Central memory CD8-positive, alpha-beta T cell (primary cell): ENCODE measurements at regions not wholly inside any gene's neighbourhood (a gene's known extent, or its start where the extent isn't known, plus 50 kb on each side); places are given as distances from the start of the nearest gene placed in this dataset.

Experiments used
- ATAC-seq: fragments of 150-1000 bp; cut with Tn5 transposase; replicated peaks from 2 replicates; pipeline ENCODE4 v1.10.0; 2022; ENCODE audit warnings: mild to moderate bottlenecking, moderate FRiP score, moderate number of reproducible peaks; ENCODE audit not compliant: poor library complexity, severe bottlenecking; ENCODE audit errors: extremely low read depth
- DNase-seq, 2 donors: peaks; one replicate each; pipeline ENCODE4 v3.0.0; 2021; ENCODE audit warnings: low spot score in 2 of 2
- H3K27ac Mint-ChIP-seq: one replicate; pipeline ENCODE4 v1.8.0; 2022; ENCODE audit warnings: low read depth, mild to moderate bottlenecking, moderate library complexity, mixed read lengths
- H3K27me3 Mint-ChIP-seq: one replicate; pipeline ENCODE4 v1.8.0; 2022; ENCODE audit warnings: mixed read lengths
- H3K36me3 Mint-ChIP-seq: one replicate; pipeline ENCODE4 v1.8.0; 2022; ENCODE audit warnings: mild to moderate bottlenecking, moderate library complexity, mixed read lengths; ENCODE audit not compliant: insufficient read depth
- H3K4me1 Mint-ChIP-seq: one replicate; pipeline ENCODE4 v1.8.0; 2022; ENCODE audit warnings: mixed read lengths
- H3K4me3 Mint-ChIP-seq: one replicate; pipeline ENCODE4 v1.8.0; 2022; ENCODE audit warnings: mild to moderate bottlenecking, moderate library complexity, mixed read lengths
- H3K9me3 Mint-ChIP-seq: one replicate; pipeline ENCODE4 v1.8.0; 2022; ENCODE audit warnings: mixed read lengths

DNA sequence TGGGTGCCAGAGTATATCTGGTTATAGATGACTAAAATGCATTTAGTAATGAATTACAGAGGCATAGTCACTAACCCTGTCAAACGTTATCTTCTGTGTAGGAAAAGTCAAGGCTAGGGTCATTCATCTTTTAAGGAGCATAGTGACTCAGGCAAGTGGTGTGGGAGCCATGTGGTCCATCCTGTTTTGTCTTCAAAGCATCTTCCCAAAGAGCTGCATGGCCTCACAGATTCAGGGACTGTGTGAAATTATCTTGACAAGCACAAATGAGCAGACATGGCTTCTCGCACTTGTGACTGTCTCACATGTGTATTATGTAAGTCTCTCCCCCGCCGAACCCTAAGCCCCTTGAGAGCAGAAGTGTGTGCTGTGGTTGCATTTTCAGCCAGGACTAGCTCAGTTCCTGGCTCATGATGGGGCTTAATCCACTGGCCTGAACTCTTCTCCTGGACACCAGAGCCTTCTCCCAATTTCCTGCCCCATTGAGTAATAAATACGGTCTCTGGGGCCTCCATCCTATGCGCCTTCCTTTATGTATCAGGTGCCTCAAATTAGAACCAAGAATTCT is 769.1 kb downstream of the QKI start:
- Mint-ChIP-seq H3K36me3 (no peaks in the 10 kb centered on the region), H3K27me3 (peaks cover 10% of the 10 kb centered on the region), H3K4me3 (no peak overlapping the region), H3K4me1 (no peaks in the 10 kb centered on the region), H3K27ac (no peak overlapping the region), H3K9me3 (peaks cover 6% of the 10 kb centered on the region)
- ATAC-seq: no peak
- DNase-seq: no peak

- H3K27me3 Mint-ChIP-seq: peaks cover 10% of the 10 kb centered on the region
- H3K4me1 Mint-ChIP-seq: no peaks in the 10 kb centered on the region
- peaks cover 15% of the 10 kb centered on the region for H3K9me3 Mint-ChIP-seq
- DNase-seq: no peak
- no peak overlapping the region for H3K4me3 Mint-ChIP-seq
- no peak overlapping the region for H3K27ac Mint-ChIP-seq
- no peaks in the 10 kb centered on the region for H3K36me3 Mint-ChIP-seq
- ATAC-seq: no peak
Measured at GRCh38 chr6:164178679-164179332, 764.3 kb downstream of the QKI start.

- no peaks in the 10 kb centered on the region for H3K36me3 Mint-ChIP-seq
- no peak for ATAC-seq
- no peaks in the 10 kb centered on the region for H3K4me1 Mint-ChIP-seq
- H3K9me3 Mint-ChIP-seq: no peaks in the 10 kb centered on the region
- no peak overlapping the region for H3K27ac Mint-ChIP-seq
- no peak for DNase-seq
- no peak overlapping the region for H3K4me3 Mint-ChIP-seq
- peaks cover 11% of the 10 kb centered on the region for H3K27me3 Mint-ChIP-seq
Measured at GRCh38 chr6:164169355-164169754, 754.8 kb downstream of the QKI start.

- Mint-ChIP-seq H3K27ac (no peak overlapping the region), H3K9me3 (no peaks in the 10 kb centered on the region), H3K27me3 (peaks cover 11% of the 10 kb centered on the region), H3K4me3 (no peak overlapping the region), H3K4me1 (no peaks in the 10 kb centered on the region), H3K36me3 (no peaks in the 10 kb centered on the region)
- DNase-seq (no peak), ATAC-seq (no peak)
Measured at GRCh38 chr6:164168595-164168994, 754.1 kb downstream of the QKI start.

- Mint-ChIP-seq H3K36me3 (no peaks in the 10 kb centered on the region), H3K27ac (no peak overlapping the region), H3K9me3 (no peaks in the 10 kb centered on the region), H3K4me1 (no peaks in the 10 kb centered on the region), H3K27me3 (peaks cover 11% of the 10 kb centered on the region), H3K4me3 (no peak overlapping the region)
- ATAC-seq (no peak), DNase-seq (no peak)
Measured at GRCh38 chr6:164167873-164168405, 753.4 kb downstream of the QKI start.

GRCh38 chr6:164166996-164167395 is 752.5 kb downstream of the QKI start:
- H3K4me3 Mint-ChIP-seq: no peak overlapping the region
- H3K36me3 Mint-ChIP-seq: no peaks in the 10 kb centered on the region
- no peaks in the 10 kb centered on the region for H3K9me3 Mint-ChIP-seq
- no peak for DNase-seq
- no peak overlapping the region for H3K27ac Mint-ChIP-seq
- no peak for ATAC-seq
- H3K4me1 Mint-ChIP-seq: no peaks in the 10 kb centered on the region
- H3K27me3 Mint-ChIP-seq: peaks cover 11% of the 10 kb centered on the region

GRCh38 chr6:164166515-164166914 is 752.0 kb downstream of the QKI start:
- Mint-ChIP-seq H3K36me3 (no peaks in the 10 kb centered on the region), H3K4me3 (no peak overlapping the region), H3K4me1 (no peaks in the 10 kb centered on the region), H3K27ac (no peak overlapping the region), H3K27me3 (peaks cover 11% of the 10 kb centered on the region), H3K9me3 (no peaks in the 10 kb centered on the region)
- DNase-seq (no peak), ATAC-seq (no peak)

- Mint-ChIP-seq H3K4me3 (no peak overlapping the region), H3K4me1 (no peaks in the 10 kb centered on the region)
- no peak for ATAC-seq
Measured at GRCh38 chr6:164164876-164165275, 750.4 kb downstream of the QKI start.

GRCh38 chr6:164163239-164163638 is 748.7 kb downstream of the QKI start:
- no peaks in the 10 kb centered on the region for H3K4me1 Mint-ChIP-seq
- H3K9me3 Mint-ChIP-seq: no peaks in the 10 kb centered on the region
- H3K27ac Mint-ChIP-seq: no peak overlapping the region
- no peak overlapping the region for H3K4me3 Mint-ChIP-seq
- ATAC-seq (no peak), DNase-seq (no peak)
- H3K27me3 Mint-ChIP-seq: peaks cover 13% of the 10 kb centered on the region
- H3K36me3 Mint-ChIP-seq: no peaks in the 10 kb centered on the region

More at GRCh38 chr6:164164876-164165275, 750.4 kb downstream of the QKI start:
- Mint-ChIP-seq H3K27me3 (peaks cover 11% of the 10 kb centered on the region), H3K27ac (no peak overlapping the region), H3K9me3 (no peaks in the 10 kb centered on the region), H3K36me3 (no peaks in the 10 kb centered on the region)
- no peak for DNase-seq

GRCh38 chr6:164159061-164159460 is 744.5 kb downstream of the QKI start:
- Mint-ChIP-seq H3K27me3 (peaks cover 18% of the 10 kb centered on the region), H3K4me1 (no peaks in the 10 kb centered on the region), H3K9me3 (peaks cover 12% of the 10 kb centered on the region), H3K27ac (no peak overlapping the region), H3K36me3 (no peaks in the 10 kb centered on the region), H3K4me3 (no peak overlapping the region)
- ATAC-seq (no peak), DNase-seq (no peak)

- no peak overlapping the region for H3K27ac Mint-ChIP-seq
- H3K9me3 Mint-ChIP-seq: peaks cover 12% of the 10 kb centered on the region
- H3K4me3 Mint-ChIP-seq: no peak overlapping the region
- ATAC-seq (no peak), DNase-seq (no peak)
- peaks cover 18% of the 10 kb centered on the region for H3K27me3 Mint-ChIP-seq
- H3K4me1 Mint-ChIP-seq: no peaks in the 10 kb centered on the region
- no peaks in the 10 kb centered on the region for H3K36me3 Mint-ChIP-seq
Measured at GRCh38 chr6:164154588-164154987, 740.1 kb downstream of the QKI start.

- Mint-ChIP-seq H3K27me3 (peaks cover 19% of the 10 kb centered on the region), H3K4me3 (no peak overlapping the region), H3K27ac (no peak overlapping the region), H3K9me3 (peaks cover 9% of the 10 kb centered on the region), H3K36me3 (no peaks in the 10 kb centered on the region), H3K4me1 (no peaks in the 10 kb centered on the region)
- ATAC-seq (no peak), DNase-seq (no peak)
Measured at GRCh38 chr6:164152611-164153010, 738.1 kb downstream of the QKI start.
